ENCODE measurements at regions not wholly inside any gene's neighbourhood (a gene's known extent, or its start where the extent isn't known, plus 50 kb on each side); places are given as distances from the start of the nearest gene placed in this dataset.

DNA sequence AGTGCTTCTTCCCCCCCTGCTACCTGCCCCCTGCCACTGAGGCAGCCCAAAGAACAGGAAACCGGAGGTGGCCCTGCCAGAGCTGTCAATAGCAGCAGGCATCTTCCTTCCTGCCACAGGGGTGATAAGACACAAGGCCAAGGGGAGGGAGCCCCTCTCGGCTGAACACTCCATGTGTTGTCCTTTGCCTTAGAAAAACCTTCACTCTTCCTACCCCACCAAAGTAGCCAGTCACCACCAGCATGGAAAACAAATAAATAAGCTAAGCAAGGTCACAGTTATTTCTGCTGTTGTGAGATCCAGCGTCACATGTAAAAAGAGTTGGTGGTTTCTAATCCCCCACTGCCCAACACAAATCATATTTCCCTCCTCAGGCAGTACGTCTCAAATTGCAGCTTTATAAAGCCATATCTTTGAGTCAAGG is 104.8 kb upstream of the DPT start:
- no peak for TF ChIP-seq POLR2A (IDR thresholded peaks at IDR 0.05)
- TF ChIP-seq, protein P1, sequence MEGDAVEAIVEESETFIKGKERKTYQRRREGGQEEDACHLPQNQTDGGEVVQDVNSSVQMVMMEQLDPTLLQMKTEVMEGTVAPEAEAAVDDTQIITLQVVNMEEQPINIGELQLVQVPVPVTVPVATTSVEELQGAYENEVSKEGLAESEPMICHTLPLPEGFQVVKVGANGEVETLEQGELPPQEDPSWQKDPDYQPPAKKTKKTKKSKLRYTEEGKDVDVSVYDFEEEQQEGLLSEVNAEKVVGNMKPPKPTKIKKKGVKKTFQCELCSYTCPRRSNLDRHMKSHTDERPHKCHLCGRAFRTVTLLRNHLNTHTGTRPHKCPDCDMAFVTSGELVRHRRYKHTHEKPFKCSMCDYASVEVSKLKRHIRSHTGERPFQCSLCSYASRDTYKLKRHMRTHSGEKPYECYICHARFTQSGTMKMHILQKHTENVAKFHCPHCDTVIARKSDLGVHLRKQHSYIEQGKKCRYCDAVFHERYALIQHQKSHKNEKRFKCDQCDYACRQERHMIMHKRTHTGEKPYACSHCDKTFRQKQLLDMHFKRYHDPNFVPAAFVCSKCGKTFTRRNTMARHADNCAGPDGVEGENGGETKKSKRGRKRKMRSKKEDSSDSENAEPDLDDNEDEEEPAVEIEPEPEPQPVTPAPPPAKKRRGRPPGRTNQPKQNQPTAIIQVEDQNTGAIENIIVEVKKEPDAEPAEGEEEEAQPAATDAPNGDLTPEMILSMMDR (IDR thresholded peaks at IDR 0.05) = no peak
